ENCODE measurements at regions not wholly inside any gene's neighbourhood (a gene's known extent, or its start where the extent isn't known, plus 50 kb on each side); places are given as distances from the start of the nearest gene placed in this dataset.

DNA sequence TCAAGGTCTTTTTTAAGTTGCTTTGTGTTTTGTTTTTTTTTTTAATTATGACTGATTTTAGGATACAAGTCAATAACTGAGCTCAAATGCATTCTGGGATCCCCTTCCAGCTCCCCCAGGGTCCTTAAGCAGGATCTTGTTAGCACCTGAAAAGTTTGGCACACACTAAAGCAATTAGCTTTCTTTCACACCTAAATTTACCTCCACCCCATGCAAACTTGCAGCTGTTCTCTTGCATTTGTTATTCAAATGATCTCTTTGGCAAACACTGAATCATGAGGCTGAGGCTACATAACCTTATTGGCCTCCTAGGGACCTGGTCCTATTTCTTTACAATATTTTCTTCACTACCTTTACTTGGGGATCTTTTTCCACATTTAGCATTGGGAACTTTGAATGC is 2026.1 kb upstream of the CELF4 start:
- TF ChIP-seq POLR2AphosphoS5 (IDR thresholded peaks at IDR 0.05): no peak
- no peak for TF ChIP-seq POLR2A (IDR thresholded peaks at IDR 0.05)
- TF ChIP-seq, protein P1, sequence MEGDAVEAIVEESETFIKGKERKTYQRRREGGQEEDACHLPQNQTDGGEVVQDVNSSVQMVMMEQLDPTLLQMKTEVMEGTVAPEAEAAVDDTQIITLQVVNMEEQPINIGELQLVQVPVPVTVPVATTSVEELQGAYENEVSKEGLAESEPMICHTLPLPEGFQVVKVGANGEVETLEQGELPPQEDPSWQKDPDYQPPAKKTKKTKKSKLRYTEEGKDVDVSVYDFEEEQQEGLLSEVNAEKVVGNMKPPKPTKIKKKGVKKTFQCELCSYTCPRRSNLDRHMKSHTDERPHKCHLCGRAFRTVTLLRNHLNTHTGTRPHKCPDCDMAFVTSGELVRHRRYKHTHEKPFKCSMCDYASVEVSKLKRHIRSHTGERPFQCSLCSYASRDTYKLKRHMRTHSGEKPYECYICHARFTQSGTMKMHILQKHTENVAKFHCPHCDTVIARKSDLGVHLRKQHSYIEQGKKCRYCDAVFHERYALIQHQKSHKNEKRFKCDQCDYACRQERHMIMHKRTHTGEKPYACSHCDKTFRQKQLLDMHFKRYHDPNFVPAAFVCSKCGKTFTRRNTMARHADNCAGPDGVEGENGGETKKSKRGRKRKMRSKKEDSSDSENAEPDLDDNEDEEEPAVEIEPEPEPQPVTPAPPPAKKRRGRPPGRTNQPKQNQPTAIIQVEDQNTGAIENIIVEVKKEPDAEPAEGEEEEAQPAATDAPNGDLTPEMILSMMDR (IDR thresholded peaks at IDR 0.05 in 8 of 11, conservative IDR thresholded peaks at IDR 0.05 in 3 of 11): no peak
